ENCODE measurements at regions not wholly inside any gene's neighbourhood (a gene's known extent, or its start where the extent isn't known, plus 50 kb on each side); places are given as distances from the start of the nearest gene placed in this dataset.
A peak's percentile ranks its signal among the peaks of the same experiment; 100 is the strongest.
"Not testable (repeated sequence)": the region's sequence is repeated elsewhere in the genome, so short reads cannot be mapped to it uniquely, and the experiment has no call there.

DNA sequence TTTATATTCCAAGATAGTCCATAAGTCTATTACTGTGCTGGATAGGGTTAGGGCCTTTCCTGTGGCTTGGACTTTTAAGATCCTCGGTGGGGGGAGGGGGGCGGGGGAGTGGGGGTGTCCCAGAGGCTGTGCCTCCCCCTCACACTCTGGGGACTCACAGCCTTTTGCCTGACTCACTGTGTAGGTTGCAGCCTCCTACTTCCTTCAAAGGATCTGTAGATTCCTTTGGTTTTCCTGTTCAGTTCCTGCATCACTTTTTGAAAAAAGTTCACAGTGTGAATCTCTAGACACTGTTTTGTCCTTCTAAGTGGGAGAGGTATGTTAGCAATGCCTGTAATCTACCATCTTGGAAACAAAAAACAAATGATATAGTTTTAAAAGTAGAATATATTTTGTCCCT, 999.9 kb downstream of the GLUD2 start:
- no peak for DNase-seq (ENCODE audit: low spot score)

DNA sequence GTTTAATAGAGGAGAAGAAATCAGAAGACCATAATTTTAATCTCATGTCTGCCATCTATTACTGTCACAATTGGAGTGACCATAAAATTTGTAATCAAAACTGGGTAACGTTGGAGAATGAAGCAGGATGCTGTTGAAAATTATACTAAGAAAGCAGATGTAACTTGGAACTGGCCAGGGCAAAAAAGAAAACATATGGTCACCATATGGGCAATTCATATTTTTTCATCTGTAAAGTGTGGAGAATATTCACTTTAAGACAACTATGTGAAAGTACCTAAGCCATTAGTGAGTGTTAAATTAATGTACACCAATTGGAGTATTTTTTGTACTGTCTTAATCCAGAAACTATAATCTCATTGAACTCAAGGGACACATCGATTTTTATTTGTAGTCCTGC, 1008.0 kb downstream of the GLUD2 start:
- no peak for DNase-seq (ENCODE audit: low spot score)

- DNase-seq (ENCODE audit: low spot score), result no peak
Observed at GRCh38 chrX:122055979-122056715, 1008.7 kb downstream of the GLUD2 start.

GRCh38 chrX:122076241-122076640, 1028.8 kb downstream of the GLUD2 start:
- no peak for DNase-seq (ENCODE audit: low spot score)

- no peak for DNase-seq (ENCODE audit: low spot score)
Observed at GRCh38 chrX:122078079-122078478, 1030.7 kb downstream of the GLUD2 start.

GRCh38 chrX:122087341-122087740, 1039.9 kb downstream of the GLUD2 start:
- DNase-seq (ENCODE audit: low spot score), result peak; percentile 1

DNA sequence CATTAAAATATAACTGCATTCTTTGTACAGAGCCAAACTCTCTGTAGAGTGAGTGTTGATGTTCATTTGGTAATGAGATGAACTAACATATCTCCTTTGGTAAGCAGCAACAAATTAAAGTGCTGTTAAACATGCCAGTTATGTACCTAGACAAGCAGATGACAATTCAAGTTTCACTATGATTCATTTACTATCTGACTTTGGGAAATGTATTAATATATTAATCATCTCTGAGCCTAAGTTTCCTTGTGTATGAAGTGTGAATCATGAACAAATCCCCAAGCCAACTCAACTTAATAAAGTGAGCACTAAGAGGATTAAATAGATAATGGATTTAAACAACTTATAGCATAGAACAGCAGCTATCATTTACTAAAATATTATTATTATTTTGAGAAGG, 1044.2 kb downstream of the GLUD2 start:
- DNase-seq (ENCODE audit: low spot score), result no peak

DNA sequence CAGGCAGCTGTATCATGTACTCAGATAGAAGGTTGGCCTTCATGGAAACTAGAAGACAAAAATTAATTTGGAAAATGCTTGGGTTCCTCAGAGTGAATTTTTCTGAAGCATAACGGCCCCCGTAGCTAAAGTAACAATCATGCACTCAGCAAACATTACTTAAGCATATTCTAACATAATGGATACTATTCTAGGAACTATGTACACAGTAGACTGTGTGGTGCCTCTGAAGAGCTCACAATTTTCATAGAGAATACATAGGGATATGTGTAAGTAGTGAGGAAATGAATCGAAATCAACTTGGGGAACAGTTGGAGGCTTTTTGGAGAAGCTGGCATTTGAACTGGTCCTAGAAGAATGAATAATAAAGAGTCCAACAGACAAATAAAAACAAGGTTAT, 1045.0 kb downstream of the GLUD2 start:
- DNase-seq (ENCODE audit: low spot score), result no peak

DNA sequence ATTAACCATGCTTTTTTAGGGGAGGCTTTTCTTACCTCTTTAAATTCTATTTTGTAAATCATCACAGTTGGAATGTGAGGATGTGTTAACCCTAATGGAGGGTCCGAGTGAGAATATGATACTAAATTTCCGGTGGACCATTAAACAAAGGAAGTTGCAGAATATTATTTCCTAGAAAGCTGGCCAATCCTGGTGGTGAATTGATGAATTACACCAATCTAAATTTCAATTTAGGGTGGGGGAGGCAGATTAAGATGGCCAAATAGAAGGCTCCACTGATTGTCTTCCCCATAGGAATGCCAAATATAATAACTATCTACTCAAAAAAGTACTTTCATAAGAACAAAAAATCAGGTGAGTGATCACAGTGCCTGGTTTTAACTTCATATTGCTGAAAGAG, 1045.6 kb downstream of the GLUD2 start:
- no peak for DNase-seq (ENCODE audit: low spot score)

DNA sequence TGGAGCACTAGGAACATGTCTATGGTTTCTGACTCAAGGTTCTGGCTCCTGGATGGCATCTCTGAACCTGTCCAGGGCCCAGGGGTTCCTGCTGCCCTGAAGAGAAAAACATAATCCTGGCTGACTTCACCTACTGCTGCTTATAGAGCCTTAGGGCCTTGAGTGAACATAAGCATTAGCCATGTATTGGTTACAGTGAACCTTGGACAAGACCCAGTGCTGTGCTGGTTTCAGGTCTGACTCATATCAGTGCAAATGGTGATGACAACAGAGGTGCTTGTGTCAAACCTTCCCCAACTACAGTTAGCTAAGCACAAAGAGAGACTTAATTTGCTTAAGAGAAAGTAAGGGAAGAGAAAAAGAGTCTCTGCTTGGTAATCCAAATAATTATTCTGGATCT, 1047.2 kb downstream of the GLUD2 start:
- DNase-seq (ENCODE audit: low spot score), result no peak

DNA sequence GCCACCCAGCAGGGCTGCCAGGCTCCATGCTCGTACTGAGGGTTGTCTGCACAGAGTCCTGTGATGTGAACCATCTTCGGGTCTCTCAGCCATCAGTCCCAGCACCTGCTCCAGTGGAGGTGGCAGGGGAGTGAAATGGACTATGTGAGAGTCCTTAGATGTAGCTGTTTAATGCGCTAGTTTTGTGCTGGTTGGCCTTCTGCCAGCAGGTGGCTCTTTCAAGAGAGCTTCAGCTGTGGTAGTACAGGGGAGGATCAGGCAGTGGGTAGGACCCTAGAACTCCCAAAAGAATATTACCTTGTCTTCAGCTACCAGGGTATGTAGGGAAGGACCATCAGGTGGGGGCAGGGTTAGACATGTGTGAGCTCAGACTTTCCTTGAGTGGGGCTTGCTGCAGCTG, 1066.0 kb downstream of the GLUD2 start:
- no peak for DNase-seq (ENCODE audit: low spot score)

DNA sequence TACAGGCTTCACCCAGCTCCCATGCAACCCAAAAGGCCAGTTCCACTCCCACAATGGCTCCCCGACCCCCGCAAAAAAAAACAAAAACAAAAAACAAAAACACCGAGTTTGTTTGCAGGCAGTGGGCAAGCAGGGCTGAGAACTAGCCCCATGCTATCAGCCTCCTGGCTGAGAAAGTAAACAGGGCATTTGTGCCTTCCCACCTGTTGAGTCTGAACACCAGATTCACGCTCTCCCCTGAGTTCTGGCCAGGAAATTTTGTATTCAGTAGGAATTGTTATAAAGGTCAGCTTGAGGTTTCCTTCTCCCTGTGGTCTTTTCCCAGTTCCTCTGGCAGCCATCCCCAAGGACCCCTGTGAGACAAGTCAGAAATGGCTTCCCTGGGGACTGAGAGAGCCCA, 1066.5 kb downstream of the GLUD2 start:
- no peak for DNase-seq (ENCODE audit: low spot score)

- no peak for DNase-seq (ENCODE audit: low spot score)
Observed at GRCh38 chrX:122115604-122116003, 1068.2 kb downstream of the GLUD2 start.

- DNase-seq (ENCODE audit: low spot score), result no peak
Observed at GRCh38 chrX:122119361-122119760, 1064.7 kb upstream of the GRIA3 start.

DNA sequence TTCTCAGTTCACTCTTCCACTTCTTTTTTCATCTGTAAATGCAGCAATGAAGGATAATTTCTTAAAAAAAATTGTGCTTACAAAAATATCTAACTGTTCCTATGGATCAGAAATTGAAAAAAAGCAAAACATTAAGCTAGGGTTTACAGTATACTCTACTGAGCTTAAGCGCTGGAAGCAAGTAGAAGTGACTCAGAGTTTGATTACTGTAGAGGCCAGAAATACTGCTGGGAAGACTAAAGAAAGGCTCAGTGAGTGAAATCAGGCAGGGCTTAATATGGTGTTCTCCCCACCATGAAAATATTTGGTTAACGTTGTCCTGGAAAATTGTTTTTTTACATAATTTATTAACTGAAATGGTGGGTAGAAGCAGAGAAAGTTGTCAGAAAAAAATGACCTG, 1061.8 kb upstream of the GRIA3 start:
- no peak for DNase-seq (ENCODE audit: low spot score)

DNA sequence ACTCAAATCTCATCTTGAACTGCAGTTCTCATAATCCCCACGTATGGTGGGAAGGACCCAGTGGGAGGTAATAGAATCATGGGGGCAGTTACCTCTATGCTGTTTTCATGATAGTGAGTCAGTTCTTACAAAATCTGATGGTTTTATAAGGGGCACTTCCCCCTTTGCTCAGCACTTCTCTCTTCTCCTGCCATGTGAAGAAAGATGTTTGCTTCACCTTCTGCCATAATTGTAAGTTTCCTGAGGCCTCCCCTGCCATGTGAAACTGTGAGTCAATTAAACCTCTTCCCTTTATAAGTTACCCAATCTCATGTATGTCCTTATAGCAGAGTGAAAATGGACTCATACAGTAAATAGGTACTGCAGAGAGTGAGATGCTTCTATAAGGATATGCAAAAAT, 1050.6 kb upstream of the GRIA3 start:
- no peak for DNase-seq (ENCODE audit: low spot score)

DNA sequence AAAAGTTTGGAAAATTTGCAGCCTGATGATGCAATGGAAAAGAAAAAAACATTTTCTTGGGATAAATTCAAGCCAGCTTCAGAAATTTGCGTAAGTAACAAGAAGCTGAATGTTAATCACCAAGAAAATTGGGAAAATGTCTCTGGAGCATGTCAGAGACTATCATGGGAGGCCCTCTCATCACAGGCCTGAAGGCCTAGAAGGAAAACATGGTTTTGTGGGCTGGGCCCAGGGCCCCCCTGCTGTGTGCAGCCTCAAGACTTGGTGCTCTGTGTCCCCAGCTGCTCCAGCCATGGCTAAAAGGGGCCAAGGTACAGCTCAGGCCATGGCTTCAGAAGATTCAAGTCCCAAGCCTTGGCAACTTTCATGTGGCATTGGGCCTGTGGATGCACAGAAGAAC, 1049.8 kb upstream of the GRIA3 start:
- no peak for DNase-seq (ENCODE audit: low spot score)

GRCh38 chrX:122135070-122135469, 1049.0 kb upstream of the GRIA3 start:
- no peak for DNase-seq (ENCODE audit: low spot score)

DNA sequence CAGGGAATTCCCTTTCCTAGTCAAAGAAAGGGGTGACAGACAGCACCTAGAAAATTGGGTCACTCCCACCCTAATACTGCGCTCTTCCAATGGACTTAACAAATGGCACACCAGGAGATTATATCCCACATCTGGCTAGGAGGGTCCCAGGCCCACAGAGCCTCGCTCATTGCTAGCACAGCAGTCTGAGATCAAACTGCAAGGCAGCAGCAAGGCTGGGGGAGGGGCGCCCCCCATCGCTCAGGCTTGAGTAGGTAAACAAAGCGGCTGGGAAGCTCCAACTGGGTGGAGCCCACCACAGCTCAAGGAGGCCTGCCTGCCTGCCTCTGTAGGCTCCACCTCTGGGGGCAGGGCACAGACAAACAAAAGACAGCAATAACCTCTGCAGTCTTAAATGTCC, 1043.9 kb upstream of the GRIA3 start:
- DNase-seq (ENCODE audit: low spot score), result not testable (repeated sequence)

GRCh38 chrX:122154019-122154418, 1030.1 kb upstream of the GRIA3 start:
- no peak for DNase-seq (ENCODE audit: low spot score)

DNA sequence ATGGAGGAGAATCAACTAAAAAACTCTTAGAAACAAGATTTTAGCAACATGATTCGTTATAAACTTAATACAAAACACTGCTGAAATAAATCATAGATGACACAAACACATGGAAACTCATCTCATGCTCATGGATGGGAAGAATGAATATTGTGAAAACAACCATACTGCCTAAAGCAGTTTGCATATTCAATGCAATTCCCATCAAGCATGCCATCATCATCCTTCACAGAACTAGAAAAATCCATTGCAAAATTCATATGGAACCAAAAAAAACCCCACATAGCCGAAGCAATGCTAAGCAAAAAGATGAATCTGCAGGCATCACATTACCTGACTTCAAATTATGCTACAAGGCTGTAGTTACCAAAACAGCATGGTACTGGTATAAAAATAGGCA, 1015.8 kb upstream of the GRIA3 start:
- DNase-seq (ENCODE audit: low spot score), result no peak

DNA sequence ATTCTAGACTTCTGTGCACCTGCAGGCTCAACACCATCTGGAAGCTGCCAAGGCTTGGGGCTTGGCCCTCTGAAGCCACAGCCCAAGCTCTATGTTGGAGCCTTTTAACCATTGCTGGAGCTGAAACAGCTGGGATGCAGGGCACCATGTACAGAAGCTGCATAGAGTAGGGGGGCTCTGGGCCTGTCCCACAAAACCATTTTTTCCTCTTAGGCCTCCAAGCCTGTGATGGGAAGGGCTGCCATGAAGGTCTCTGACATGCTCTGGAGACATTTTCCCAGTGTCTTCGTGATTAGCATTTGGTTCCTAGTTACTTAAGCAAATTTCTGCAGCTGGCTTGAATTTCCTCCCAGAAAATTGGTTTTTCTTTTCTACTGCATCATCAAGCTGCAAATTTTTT, 999.3 kb upstream of the GRIA3 start:
- no peak for DNase-seq (ENCODE audit: low spot score)

GRCh38 chrX:122187069-122187713, 996.9 kb upstream of the GRIA3 start:
- DNase-seq (ENCODE audit: low spot score), result no peak

DNA sequence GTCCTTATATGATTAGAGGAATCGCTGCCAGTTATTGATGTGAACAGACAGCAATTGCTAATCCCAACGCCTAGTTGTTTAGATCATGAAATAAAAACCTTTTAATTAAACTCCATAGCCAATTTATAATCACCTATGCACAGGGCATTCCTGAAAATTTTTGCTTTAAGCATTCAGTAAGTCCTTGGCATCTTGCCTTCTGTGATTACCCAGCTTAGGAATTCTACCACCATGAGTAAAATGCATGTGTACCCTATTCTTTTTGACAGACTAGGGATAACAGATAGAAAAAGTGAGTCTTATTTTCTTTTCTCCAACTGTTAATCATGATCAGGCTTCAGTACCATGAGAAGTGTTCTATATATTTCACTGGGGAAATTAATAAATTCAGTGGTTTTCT, 995.3 kb upstream of the GRIA3 start:
- no peak for DNase-seq (ENCODE audit: low spot score)

Measured in Ammon's horn (tissue), 1 donor.